ENCODE measurements at regions not wholly inside any gene's neighbourhood (a gene's known extent, or its start where the extent isn't known, plus 50 kb on each side); places are given as distances from the start of the nearest gene placed in this dataset.
A peak's percentile ranks its signal among the peaks of the same experiment; 100 is the strongest.

GRCh38 chr1:67890857-67891256, 57.6 kb upstream of the GNG12 start:
- no CpG with 5 or more reads among the region's 1 CpG for WGBS (ENCODE audit: insufficient coverage)
- H3K4me2 ChIP-seq (replicated peaks; ENCODE audit: extremely low read depth, low read length, poor library complexity, severe bottlenecking) = no peak overlapping the region
- no peak for DNase-seq
- no peaks in the 10 kb centered on the region for H3K79me2 ChIP-seq (ENCODE audit: insufficient read depth, low read length)
- no peaks in the 10 kb centered on the region for H4K20me1 ChIP-seq (ENCODE audit: insufficient read depth, low read length)
- intact Hi-C loops (cut with micrococcal nuclease) = no loop called here
- peaks cover 14% of the 10 kb centered on the region for H3K4me1 Mint-ChIP-seq
- H3K27me3 ChIP-seq (ENCODE audit: control insufficient read depth in 2 of 2, insufficient read depth in 2 of 2, low read length in 2 of 2) = no peaks in the 10 kb centered on the region
- H3K27me3 Mint-ChIP-seq (ENCODE audit: low read depth in 3 of 3) = no peaks in the 10 kb centered on the region
- peaks cover 0 to 8% of the 10 kb centered on the region in 2 donors for H3K4me1 ChIP-seq (ENCODE audit: control insufficient read depth in 1 of 2, insufficient read depth in 2 of 2, low read length in 2 of 2)
- TF ChIP-seq CTCF (IDR thresholded peaks at IDR 0.05) = no peak
- no peaks in the 10 kb centered on the region for H3K36me3 ChIP-seq (replicated peaks in 1 of 2; ENCODE audit: control insufficient read depth in 1 of 2, insufficient read depth in 2 of 2, low read length in 2 of 2)
- no peak overlapping the region for H2AFZ ChIP-seq (ENCODE audit: insufficient read depth, low read depth, low read length, poor library complexity, severe bottlenecking)
- H3K27ac ChIP-seq (ENCODE audit: low read depth in 1 of 2, low read length in 2 of 2) = no peak overlapping the region
- H3K9me3 ChIP-seq (replicated peaks in 1 of 2; ENCODE audit: control insufficient read depth in 1 of 2, insufficient read depth in 1 of 2, low read length in 2 of 2) = no peaks in the 10 kb centered on the region
- peak overlapping the region in 1 of 7 donors; percentile 26 for H3K27ac Mint-ChIP-seq
- no peaks in the 10 kb centered on the region for H3K36me3 Mint-ChIP-seq
- no peak overlapping the region for H3K4me3 ChIP-seq (replicated peaks in 1 of 3; ENCODE audit: low read depth in 2 of 3, low read length in 3 of 3)
- no peak overlapping the region for H3K4me3 Mint-ChIP-seq
- H3K9me3 Mint-ChIP-seq = peaks cover 0 to 4% (median under 1%) of the 10 kb centered on the region in 7 donors
- H3K9ac ChIP-seq (ENCODE audit: insufficient read depth, low read length, poor library complexity, severe bottlenecking) = no peak overlapping the region

- DNase-seq = peak in 2 of 3 donors; percentile 40 to 48
- peaks cover 0 to 6% (median 3%) of the 10 kb centered on the region in 7 donors for H3K9me3 Mint-ChIP-seq
- Histone ChIP-seq H3K9ac (ENCODE audit: insufficient read depth, low read length, poor library complexity, severe bottlenecking) (no peak overlapping the region), H3K4me3 (replicated peaks in 1 of 3; ENCODE audit: low read depth in 2 of 3, low read length in 3 of 3) (no peak overlapping the region), H3K9me3 (replicated peaks in 1 of 2; ENCODE audit: control insufficient read depth in 1 of 2, insufficient read depth in 1 of 2, low read length in 2 of 2) (no peaks in the 10 kb centered on the region), H2AFZ (ENCODE audit: insufficient read depth, low read depth, low read length, poor library complexity, severe bottlenecking) (no peak overlapping the region), H3K27me3 (ENCODE audit: control insufficient read depth in 2 of 2, insufficient read depth in 2 of 2, low read length in 2 of 2) (no peaks in the 10 kb centered on the region), H3K27ac (ENCODE audit: low read depth in 1 of 2, low read length in 2 of 2) (no peak overlapping the region), H3K4me1 (ENCODE audit: control insufficient read depth in 1 of 2, insufficient read depth in 2 of 2, low read length in 2 of 2) (peaks cover 0 to 12% of the 10 kb centered on the region in 2 donors), H3K4me2 (replicated peaks; ENCODE audit: extremely low read depth, low read length, poor library complexity, severe bottlenecking) (no peak overlapping the region), H3K36me3 (replicated peaks in 1 of 2; ENCODE audit: control insufficient read depth in 1 of 2, insufficient read depth in 2 of 2, low read length in 2 of 2) (no peaks in the 10 kb centered on the region), H3K79me2 (ENCODE audit: insufficient read depth, low read length) (no peaks in the 10 kb centered on the region), H4K20me1 (ENCODE audit: insufficient read depth, low read length) (no peaks in the 10 kb centered on the region)
- no peaks in the 10 kb centered on the region for H3K36me3 Mint-ChIP-seq
- H3K27me3 Mint-ChIP-seq (ENCODE audit: low read depth in 3 of 3) = no peaks in the 10 kb centered on the region
- H3K27ac Mint-ChIP-seq = peak overlapping the region in 3 of 7 donors; percentile 10 to 78 (median 55)
- peaks cover 16% of the 10 kb centered on the region for H3K4me1 Mint-ChIP-seq
- intact Hi-C loops (cut with micrococcal nuclease) = no loop called here
- no peak overlapping the region for H3K4me3 Mint-ChIP-seq
- no peak for TF ChIP-seq CTCF (IDR thresholded peaks at IDR 0.05)
Observed at GRCh38 chr1:67889953-67890567, 56.8 kb upstream of the GNG12 start.

All from CD14-positive monocyte (primary cell).